Endothelial cell (in vitro differentiated cells): ENCODE measurements at regions not wholly inside any gene's neighbourhood (a gene's known extent, or its start where the extent isn't known, plus 50 kb on each side); places are given as distances from the start of the nearest gene placed in this dataset.

Experiments
- DNase-seq: peaks from one replicate; pipeline ENCODE4 v3.0.0; 2021; ENCODE audit warnings: low spot score
- H3K27ac Mint-ChIP-seq: one replicate; pipeline ENCODE4 v1.8.0; 2021; ENCODE audit warnings: mixed read lengths, inconsistent platforms; ENCODE audit not compliant: unreplicated experiment
- H3K27me3 Mint-ChIP-seq: one replicate; pipeline ENCODE4 v1.8.0; 2021; ENCODE audit warnings: mild to moderate bottlenecking, moderate library complexity, mixed read lengths, inconsistent platforms; ENCODE audit not compliant: unreplicated experiment
- H3K36me3 Mint-ChIP-seq: one replicate; pipeline ENCODE4 v1.8.0; 2021; ENCODE audit warnings: mild to moderate bottlenecking, low read depth, mixed read lengths, inconsistent platforms; ENCODE audit not compliant: unreplicated experiment
- H3K4me1 Mint-ChIP-seq: one replicate; pipeline ENCODE4 v1.8.0; 2021; ENCODE audit warnings: mild to moderate bottlenecking, mixed read lengths, inconsistent platforms; ENCODE audit not compliant: unreplicated experiment
- H3K4me3 Mint-ChIP-seq: one replicate; pipeline ENCODE4 v1.8.0; 2021; ENCODE audit warnings: mild to moderate bottlenecking, mixed read lengths, inconsistent platforms; ENCODE audit not compliant: unreplicated experiment
- H3K9me3 Mint-ChIP-seq: one replicate; pipeline ENCODE4 v1.8.0; 2021; ENCODE audit warnings: mixed read lengths, inconsistent platforms; ENCODE audit not compliant: unreplicated experiment
- CTCF ChIP-seq: fragments of 200-600 bp; sonication (generic); IDR thresholded peaks from one replicate; pipeline ENCODE4 v1.5.0; 2021; ENCODE audit warnings: antibody characterized with exemption; ENCODE audit not compliant: unreplicated experiment

GRCh38 chr9:20200581-20200980, 411.7 kb upstream of the SLC24A2 start:
- Mint-ChIP-seq H3K27ac (no peak overlapping the region), H3K27me3 (peaks cover 5% of the 10 kb centered on the region), H3K9me3 (no peaks in the 10 kb centered on the region), H3K4me1 (peaks cover 10% of the 10 kb centered on the region), H3K4me3 (no peak overlapping the region), H3K36me3 (no peaks in the 10 kb centered on the region)
- DNase-seq = no peak
- TF ChIP-seq CTCF = no peak

- H3K36me3 Mint-ChIP-seq = no peaks in the 10 kb centered on the region
- no peak for TF ChIP-seq CTCF
- no peaks in the 10 kb centered on the region for H3K9me3 Mint-ChIP-seq
- H3K27me3 Mint-ChIP-seq = peaks cover 5% of the 10 kb centered on the region
- no peak for DNase-seq
- no peak overlapping the region for H3K27ac Mint-ChIP-seq
- no peak overlapping the region for H3K4me3 Mint-ChIP-seq
- H3K4me1 Mint-ChIP-seq = peaks cover 10% of the 10 kb centered on the region
Observed at GRCh38 chr9:20199111-20199510, 410.3 kb upstream of the SLC24A2 start.

- no peak for TF ChIP-seq CTCF
- Mint-ChIP-seq H3K9me3 (no peaks in the 10 kb centered on the region), H3K27ac (no peak overlapping the region), H3K27me3 (peaks cover 5% of the 10 kb centered on the region), H3K4me3 (no peak overlapping the region), H3K36me3 (no peaks in the 10 kb centered on the region), H3K4me1 (peaks cover 10% of the 10 kb centered on the region)
- no peak for DNase-seq
Observed at GRCh38 chr9:20197976-20198685, 409.3 kb upstream of the SLC24A2 start.

GRCh38 chr9:20191228-20191840, 402.5 kb upstream of the SLC24A2 start:
- Mint-ChIP-seq H3K27me3 (no peaks in the 10 kb centered on the region), H3K4me3 (no peak overlapping the region), H3K9me3 (no peaks in the 10 kb centered on the region), H3K36me3 (no peaks in the 10 kb centered on the region), H3K4me1 (no peaks in the 10 kb centered on the region), H3K27ac (no peak overlapping the region)
- no peak for DNase-seq
- TF ChIP-seq CTCF = no peak

GRCh38 chr9:20189871-20190270, 401.0 kb upstream of the SLC24A2 start:
- Mint-ChIP-seq H3K4me1 (no peaks in the 10 kb centered on the region), H3K36me3 (no peaks in the 10 kb centered on the region)
- no peak for DNase-seq

More at GRCh38 chr9:20189871-20190270, 401.0 kb upstream of the SLC24A2 start:
- no peak overlapping the region for H3K27ac Mint-ChIP-seq
- H3K9me3 Mint-ChIP-seq = no peaks in the 10 kb centered on the region
- TF ChIP-seq CTCF = no peak
- H3K27me3 Mint-ChIP-seq = no peaks in the 10 kb centered on the region
- no peak overlapping the region for H3K4me3 Mint-ChIP-seq
